PC-9 (cell line): ENCODE measurements at regions not wholly inside any gene's neighbourhood (a gene's known extent, or its start where the extent isn't known, plus 50 kb on each side); places are given as distances from the start of the nearest gene placed in this dataset.

Experiments used
- EZH2 ChIP-seq: fragments of 200-600 bp; sonication (generic); IDR thresholded peaks from 2 replicates; pipeline ENCODE4 v1.8.0; 2017; ENCODE audit warnings: antibody characterized with exemption, low read depth
- TF ChIP-seq, protein P1 (sequence below): fragments of 200-600 bp; sonication (generic); conservative IDR thresholded peaks from 2 replicates; pipeline ENCODE4 v1.6.1; 2017; ENCODE audit warnings: mixed run types, antibody characterized with exemption, mild to moderate bottlenecking, moderate library complexity

DNA sequence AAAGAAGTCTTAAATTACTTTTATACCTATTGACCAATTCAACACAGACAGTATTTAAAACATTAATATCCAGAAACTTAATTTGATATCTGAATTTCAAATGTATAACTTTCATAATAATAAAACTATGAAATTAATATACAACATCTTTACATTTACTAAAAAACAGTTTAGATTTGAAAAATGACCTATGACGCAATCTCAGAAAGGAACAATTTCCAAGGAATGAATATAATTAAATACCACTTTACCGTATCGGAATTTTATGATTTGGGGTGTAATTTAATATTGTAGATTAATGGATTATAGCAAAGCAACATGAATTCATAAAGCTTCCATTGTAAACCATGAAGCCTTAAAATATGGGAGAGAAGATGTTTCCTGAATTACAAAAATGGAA, 321.5 kb upstream of the TRPM3 start:
- TF ChIP-seq, protein P1, sequence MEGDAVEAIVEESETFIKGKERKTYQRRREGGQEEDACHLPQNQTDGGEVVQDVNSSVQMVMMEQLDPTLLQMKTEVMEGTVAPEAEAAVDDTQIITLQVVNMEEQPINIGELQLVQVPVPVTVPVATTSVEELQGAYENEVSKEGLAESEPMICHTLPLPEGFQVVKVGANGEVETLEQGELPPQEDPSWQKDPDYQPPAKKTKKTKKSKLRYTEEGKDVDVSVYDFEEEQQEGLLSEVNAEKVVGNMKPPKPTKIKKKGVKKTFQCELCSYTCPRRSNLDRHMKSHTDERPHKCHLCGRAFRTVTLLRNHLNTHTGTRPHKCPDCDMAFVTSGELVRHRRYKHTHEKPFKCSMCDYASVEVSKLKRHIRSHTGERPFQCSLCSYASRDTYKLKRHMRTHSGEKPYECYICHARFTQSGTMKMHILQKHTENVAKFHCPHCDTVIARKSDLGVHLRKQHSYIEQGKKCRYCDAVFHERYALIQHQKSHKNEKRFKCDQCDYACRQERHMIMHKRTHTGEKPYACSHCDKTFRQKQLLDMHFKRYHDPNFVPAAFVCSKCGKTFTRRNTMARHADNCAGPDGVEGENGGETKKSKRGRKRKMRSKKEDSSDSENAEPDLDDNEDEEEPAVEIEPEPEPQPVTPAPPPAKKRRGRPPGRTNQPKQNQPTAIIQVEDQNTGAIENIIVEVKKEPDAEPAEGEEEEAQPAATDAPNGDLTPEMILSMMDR = no peak
- TF ChIP-seq EZH2 = no peak
